ENCODE measurements at regions not wholly inside any gene's neighbourhood (a gene's known extent, or its start where the extent isn't known, plus 50 kb on each side); places are given as distances from the start of the nearest gene placed in this dataset.

- TF ChIP-seq POLR2AphosphoS5 (IDR thresholded peaks at IDR 0.05) (no peak), POLR2A (IDR thresholded peaks at IDR 0.05) (no peak)
- TF ChIP-seq, protein P1, sequence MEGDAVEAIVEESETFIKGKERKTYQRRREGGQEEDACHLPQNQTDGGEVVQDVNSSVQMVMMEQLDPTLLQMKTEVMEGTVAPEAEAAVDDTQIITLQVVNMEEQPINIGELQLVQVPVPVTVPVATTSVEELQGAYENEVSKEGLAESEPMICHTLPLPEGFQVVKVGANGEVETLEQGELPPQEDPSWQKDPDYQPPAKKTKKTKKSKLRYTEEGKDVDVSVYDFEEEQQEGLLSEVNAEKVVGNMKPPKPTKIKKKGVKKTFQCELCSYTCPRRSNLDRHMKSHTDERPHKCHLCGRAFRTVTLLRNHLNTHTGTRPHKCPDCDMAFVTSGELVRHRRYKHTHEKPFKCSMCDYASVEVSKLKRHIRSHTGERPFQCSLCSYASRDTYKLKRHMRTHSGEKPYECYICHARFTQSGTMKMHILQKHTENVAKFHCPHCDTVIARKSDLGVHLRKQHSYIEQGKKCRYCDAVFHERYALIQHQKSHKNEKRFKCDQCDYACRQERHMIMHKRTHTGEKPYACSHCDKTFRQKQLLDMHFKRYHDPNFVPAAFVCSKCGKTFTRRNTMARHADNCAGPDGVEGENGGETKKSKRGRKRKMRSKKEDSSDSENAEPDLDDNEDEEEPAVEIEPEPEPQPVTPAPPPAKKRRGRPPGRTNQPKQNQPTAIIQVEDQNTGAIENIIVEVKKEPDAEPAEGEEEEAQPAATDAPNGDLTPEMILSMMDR (IDR thresholded peaks at IDR 0.05), result no peak
Observed at GRCh38 chr4:19675172-19675811, 576.4 kb upstream of the SLIT2 start.
